SU-DHL-6 (cell line): ENCODE measurements at regions not wholly inside any gene's neighbourhood (a gene's known extent, or its start where the extent isn't known, plus 50 kb on each side); places are given as distances from the start of the nearest gene placed in this dataset.

Experiments used
- CTCF ChIP-seq: fragments of 200-600 bp; sonication (generic); IDR thresholded peaks from one replicate; pipeline ENCODE4 v1.5.1; 2017; ENCODE audit warnings: antibody characterized with exemption, mild to moderate bottlenecking, low read length, moderate library complexity; ENCODE audit not compliant: insufficient read depth, poor library complexity, severe bottlenecking
- EZH2phosphoT487 ChIP-seq: fragments of 200-600 bp; sonication (generic), shearing (Covaris generic); conservative IDR thresholded peaks from 2 replicates; pipeline ENCODE4 v1.6.1; 2018; ENCODE audit warnings: mild to moderate bottlenecking, antibody characterized with exemption, low read length, moderate library complexity, mixed read lengths

GRCh38 chrX:11010476-11010875 is 100.7 kb upstream of the HCCS start:
- TF ChIP-seq CTCF, result no peak
- no peak for TF ChIP-seq EZH2phosphoT487
